ENCODE measurements at regions not wholly inside any gene's neighbourhood (a gene's known extent, or its start where the extent isn't known, plus 50 kb on each side); places are given as distances from the start of the nearest gene placed in this dataset.

GRCh38 chr7:106562711-106563366, 98.1 kb downstream of the CCDC71L start:
- FAIRE-seq, result no peak
- H3K4me1 ChIP-seq (ENCODE audit: control insufficient read depth in 2 of 3, insufficient read depth in 2 of 3, low read depth in 1 of 3, low read length in 3 of 3), result no peaks in the 10 kb centered on the region
- H3K9ac ChIP-seq (ENCODE audit: low read length in 3 of 3), result no peak overlapping the region
- H3K36me3 ChIP-seq (ENCODE audit: control insufficient read depth in 2 of 3, insufficient read depth in 3 of 3, low read length in 3 of 3), result no peaks in the 10 kb centered on the region
- no peak for DNase-seq
- H3K4me3 ChIP-seq (ENCODE audit: low read length in 3 of 3), result no peak overlapping the region
- H3K27ac ChIP-seq (ENCODE audit: low read depth in 2 of 2, low read length in 2 of 2), result no peak overlapping the region
- intact Hi-C loops (cut with DNase I), result no loop called here
- no peak for TF ChIP-seq CTCF (IDR thresholded peaks at IDR 0.05; ENCODE audit: borderline replicate concordance, extremely low read depth, insufficient read depth)
- no peaks in the 10 kb centered on the region for H3K9me3 ChIP-seq (ENCODE audit: control insufficient read depth in 2 of 3, insufficient read depth in 1 of 3, low read length in 3 of 3)
- H3K27me3 ChIP-seq (ENCODE audit: control insufficient read depth, insufficient read depth, low read length), result no peaks in the 10 kb centered on the region

GRCh38 chr7:106561666-106562411, 99.1 kb downstream of the CCDC71L start:
- DNase-seq, result no peak
- intact Hi-C loops (cut with DNase I), result no loop called here
- Histone ChIP-seq H3K4me3 (ENCODE audit: low read length in 3 of 3) (no peak overlapping the region), H3K27me3 (ENCODE audit: control insufficient read depth, insufficient read depth, low read length) (no peaks in the 10 kb centered on the region), H3K9ac (ENCODE audit: low read length in 3 of 3) (no peak overlapping the region), H3K27ac (ENCODE audit: low read depth in 2 of 2, low read length in 2 of 2) (no peak overlapping the region), H3K9me3 (ENCODE audit: control insufficient read depth in 2 of 3, insufficient read depth in 1 of 3, low read length in 3 of 3) (no peaks in the 10 kb centered on the region), H3K36me3 (ENCODE audit: control insufficient read depth in 2 of 3, insufficient read depth in 3 of 3, low read length in 3 of 3) (no peaks in the 10 kb centered on the region), H3K4me1 (ENCODE audit: control insufficient read depth in 2 of 3, insufficient read depth in 2 of 3, low read depth in 1 of 3, low read length in 3 of 3) (no peaks in the 10 kb centered on the region)
- FAIRE-seq, result no peak
- no peak for TF ChIP-seq CTCF (IDR thresholded peaks at IDR 0.05; ENCODE audit: borderline replicate concordance, extremely low read depth, insufficient read depth)

DNA sequence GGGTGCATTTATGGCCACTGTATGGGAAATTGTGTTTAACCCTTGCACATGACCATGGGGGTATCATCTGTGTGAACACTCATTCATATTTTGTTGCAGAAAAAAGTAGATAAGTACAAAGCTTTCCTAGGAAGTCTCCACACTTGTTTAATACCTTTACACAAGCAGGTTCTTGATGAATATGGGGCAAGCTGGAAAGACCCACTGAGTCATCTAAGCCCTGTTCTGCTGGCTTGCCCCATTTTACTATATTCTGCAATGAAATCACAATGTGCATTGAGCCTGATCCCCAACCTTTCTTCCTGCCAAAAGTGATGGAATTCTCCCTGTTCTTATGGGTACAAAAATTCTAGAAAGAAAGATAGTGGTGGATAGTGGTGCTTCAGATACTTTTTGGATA, 99.8 kb downstream of the CCDC71L start:
- Histone ChIP-seq H3K27ac (ENCODE audit: low read depth in 2 of 2, low read length in 2 of 2) (no peak overlapping the region), H3K27me3 (ENCODE audit: control insufficient read depth, insufficient read depth, low read length) (no peaks in the 10 kb centered on the region), H3K4me3 (ENCODE audit: low read length in 3 of 3) (no peak overlapping the region), H3K9me3 (ENCODE audit: control insufficient read depth in 2 of 3, insufficient read depth in 1 of 3, low read length in 3 of 3) (no peaks in the 10 kb centered on the region), H3K9ac (ENCODE audit: low read length in 3 of 3) (no peak overlapping the region), H3K36me3 (ENCODE audit: control insufficient read depth in 2 of 3, insufficient read depth in 3 of 3, low read length in 3 of 3) (no peaks in the 10 kb centered on the region), H3K4me1 (ENCODE audit: control insufficient read depth in 2 of 3, insufficient read depth in 2 of 3, low read depth in 1 of 3, low read length in 3 of 3) (no peaks in the 10 kb centered on the region)
- no peak for FAIRE-seq
- DNase-seq, result no peak
- intact Hi-C loops (cut with DNase I), result no loop called here
- no peak for TF ChIP-seq CTCF (IDR thresholded peaks at IDR 0.05; ENCODE audit: borderline replicate concordance, extremely low read depth, insufficient read depth)
